ENCODE measurements at regions not wholly inside any gene's neighbourhood (a gene's known extent, or its start where the extent isn't known, plus 50 kb on each side); places are given as distances from the start of the nearest gene placed in this dataset.

- WGBS, 2 experiments (ENCODE audit: insufficient coverage in 1 of 2, insufficient read length in 1 of 2) = 70 to 91% methylated on average over 2 to 3 of the region's 4 CpGs
- TF ChIP-seq CTCF (conservative IDR thresholded peaks at IDR 0.05) = no peak
These were observed 70.9 kb upstream of the INHBA start for GRCh38 chr7:41773756-41774155.

GRCh38 chr7:41771717-41772116 lies 68.8 kb upstream of the INHBA start:
- peak; percentile 71 for DNase-seq
- TF ChIP-seq CTCF (conservative IDR thresholded peaks at IDR 0.05) = peak; percentile 61
- no peaks in the 10 kb centered on the region for H3K4me1 Mint-ChIP-seq
- H3K4me3 Mint-ChIP-seq = no peak overlapping the region
- no peak overlapping the region for H3K27ac Mint-ChIP-seq
- H3K9me3 Mint-ChIP-seq = peaks cover 4% of the 10 kb centered on the region
- Histone ChIP-seq H3K4me3 (ENCODE audit: low read length) (no peak overlapping the region), H3K4me1 (ENCODE audit: control insufficient read depth, insufficient read depth, low read length) (no peaks in the 10 kb centered on the region), H3K9me3 (ENCODE audit: control insufficient read depth, low read length) (no peaks in the 10 kb centered on the region), H3K27me3 (ENCODE audit: control insufficient read depth, insufficient read depth, low read length, poor library complexity, severe bottlenecking) (no peaks in the 10 kb centered on the region), H3K36me3 (ENCODE audit: control insufficient read depth, insufficient read depth, low read length) (no peaks in the 10 kb centered on the region), H3K27ac (ENCODE audit: low read depth, low read length) (no peak overlapping the region), H3K9ac (ENCODE audit: extremely low read depth, low read length, poor library complexity, severe bottlenecking) (no peak overlapping the region)
- no peaks in the 10 kb centered on the region for H3K27me3 Mint-ChIP-seq (ENCODE audit: insufficient read depth)
- no peaks in the 10 kb centered on the region for H3K36me3 Mint-ChIP-seq (ENCODE audit: low read depth)
- WGBS, 2 experiments (ENCODE audit: insufficient coverage in 1 of 2, insufficient read length in 1 of 2) = 80 to 84% methylated on average over 2 to 6 of the region's 6 CpGs

More at GRCh38 chr7:41773756-41774155, 70.9 kb upstream of the INHBA start:
- Mint-ChIP-seq H3K27ac (no peak overlapping the region), H3K4me3 (no peak overlapping the region), H3K4me1 (no peaks in the 10 kb centered on the region), H3K9me3 (peaks cover 3% of the 10 kb centered on the region), H3K36me3 (ENCODE audit: low read depth) (no peaks in the 10 kb centered on the region), H3K27me3 (ENCODE audit: insufficient read depth) (no peaks in the 10 kb centered on the region)
- no peaks in the 10 kb centered on the region for H3K9me3 ChIP-seq (ENCODE audit: control insufficient read depth, low read length)
- no peaks in the 10 kb centered on the region for H3K36me3 ChIP-seq (ENCODE audit: control insufficient read depth, insufficient read depth, low read length)
- DNase-seq = no peak
- no peaks in the 10 kb centered on the region for H3K4me1 ChIP-seq (ENCODE audit: control insufficient read depth, insufficient read depth, low read length)
- no peak overlapping the region for H3K9ac ChIP-seq (ENCODE audit: extremely low read depth, low read length, poor library complexity, severe bottlenecking)
- H3K4me3 ChIP-seq (ENCODE audit: low read length) = no peak overlapping the region
- no peak overlapping the region for H3K27ac ChIP-seq (ENCODE audit: low read depth, low read length)
- no peaks in the 10 kb centered on the region for H3K27me3 ChIP-seq (ENCODE audit: control insufficient read depth, insufficient read depth, low read length, poor library complexity, severe bottlenecking)

DNA sequence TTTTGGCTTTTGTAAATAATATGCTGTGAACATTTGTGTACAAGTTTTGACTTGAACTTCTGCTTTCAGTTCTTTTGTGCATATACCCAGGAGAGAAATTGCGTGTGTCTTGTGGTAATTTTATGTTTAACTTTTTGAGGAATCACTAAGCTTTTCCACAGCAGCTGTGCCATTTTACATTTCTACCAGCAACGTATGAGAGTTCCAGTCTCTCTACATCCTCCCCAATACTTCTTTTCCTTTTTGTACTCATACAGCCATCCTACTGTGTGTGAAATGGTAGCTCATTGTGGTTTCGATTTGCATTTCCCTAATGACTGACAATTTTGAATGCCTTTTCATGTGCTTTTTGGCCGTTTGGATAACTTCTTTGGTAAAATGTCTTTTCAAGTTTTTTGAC lies 66.3 kb upstream of the INHBA start:
- Mint-ChIP-seq H3K9me3 (peaks cover 7% of the 10 kb centered on the region), H3K4me1 (no peaks in the 10 kb centered on the region), H3K27me3 (ENCODE audit: insufficient read depth) (no peaks in the 10 kb centered on the region), H3K36me3 (ENCODE audit: low read depth) (no peaks in the 10 kb centered on the region), H3K4me3 (no peak overlapping the region), H3K27ac (no peak overlapping the region)
- H3K9ac ChIP-seq (ENCODE audit: extremely low read depth, low read length, poor library complexity, severe bottlenecking) = no peak overlapping the region
- no peak for DNase-seq
- no peaks in the 10 kb centered on the region for H3K9me3 ChIP-seq (ENCODE audit: control insufficient read depth, low read length)
- no peak for TF ChIP-seq CTCF (conservative IDR thresholded peaks at IDR 0.05)
- H3K4me3 ChIP-seq (ENCODE audit: low read length) = no peak overlapping the region
- H3K36me3 ChIP-seq (ENCODE audit: control insufficient read depth, insufficient read depth, low read length) = no peaks in the 10 kb centered on the region
- 89 to 95% methylated on average over 2 to 4 of the region's 4 CpGs for WGBS, 2 experiments (ENCODE audit: insufficient coverage in 1 of 2, insufficient read length in 1 of 2)
- no peak overlapping the region for H3K27ac ChIP-seq (ENCODE audit: low read depth, low read length)
- H3K4me1 ChIP-seq (ENCODE audit: control insufficient read depth, insufficient read depth, low read length) = no peaks in the 10 kb centered on the region
- no peaks in the 10 kb centered on the region for H3K27me3 ChIP-seq (ENCODE audit: control insufficient read depth, insufficient read depth, low read length, poor library complexity, severe bottlenecking)

Data from endodermal cell (in vitro differentiated cells).